Heart left ventricle (tissue), 13 donors: ENCODE measurements at regions not wholly inside any gene's neighbourhood (a gene's known extent, or its start where the extent isn't known, plus 50 kb on each side); places are given as distances from the start of the nearest gene placed in this dataset.

Experiments
- POLR2A ChIP-seq, 2 donors: fragments of 450-650 bp; IDR thresholded peaks; one replicate each; pipeline ENCODE4 v1.6.1; 2017; ENCODE audit warnings: antibody characterized with exemption in 2 of 2, mild to moderate bottlenecking in 2 of 2, moderate library complexity in 2 of 2
- TF ChIP-seq, protein P1 (sequence below), 12 donors: fragments of 200-600 bp; sonication (generic) in 4 of 12; IDR thresholded peaks; one replicate each; pipeline versions ENCODE4 v1.5.0 to v1.8.0; 2018 to 2022; ENCODE audit warnings: antibody characterized with exemption in 12 of 12, mild to moderate bottlenecking in 5 of 12
- donor health status: ischemic (EF 13 %, LVEDD 7.1; RV severe dilation, severe dysfunction).
- donor health status: DM: no; HTN: yes; CAD: no.
- donor health status: DM: no; HTN: no; CAD: no.
- donor health status: ischemic (EF 25% LVEDD 6.9; RV normal size, moderate dysfunction).
- donor health status: ischemic (EF 25% LVEDD 5.7; RV mildly dilated, moderate dysfunction).
- donor health status: ischemic (EF 35%, LVEDD 5.7; RV mildly dilated, moderate dysfunction).
- donor health status: nonischemic (EF 11% LVEDD 7.7; RV severe dilation, severe dysfunction).
- donor health status: DM: yes; HTN: yes; CAD: no.
- donor health status: PGD.
- donor health status: ischemic (EF 29% LVEDD 5.4; RV normal size, mild dysfunction).
- donor health status: nonischemic (EF 23%, LVEDD 6.1; RV moderate dilation, normal function).

- TF ChIP-seq, protein P1, sequence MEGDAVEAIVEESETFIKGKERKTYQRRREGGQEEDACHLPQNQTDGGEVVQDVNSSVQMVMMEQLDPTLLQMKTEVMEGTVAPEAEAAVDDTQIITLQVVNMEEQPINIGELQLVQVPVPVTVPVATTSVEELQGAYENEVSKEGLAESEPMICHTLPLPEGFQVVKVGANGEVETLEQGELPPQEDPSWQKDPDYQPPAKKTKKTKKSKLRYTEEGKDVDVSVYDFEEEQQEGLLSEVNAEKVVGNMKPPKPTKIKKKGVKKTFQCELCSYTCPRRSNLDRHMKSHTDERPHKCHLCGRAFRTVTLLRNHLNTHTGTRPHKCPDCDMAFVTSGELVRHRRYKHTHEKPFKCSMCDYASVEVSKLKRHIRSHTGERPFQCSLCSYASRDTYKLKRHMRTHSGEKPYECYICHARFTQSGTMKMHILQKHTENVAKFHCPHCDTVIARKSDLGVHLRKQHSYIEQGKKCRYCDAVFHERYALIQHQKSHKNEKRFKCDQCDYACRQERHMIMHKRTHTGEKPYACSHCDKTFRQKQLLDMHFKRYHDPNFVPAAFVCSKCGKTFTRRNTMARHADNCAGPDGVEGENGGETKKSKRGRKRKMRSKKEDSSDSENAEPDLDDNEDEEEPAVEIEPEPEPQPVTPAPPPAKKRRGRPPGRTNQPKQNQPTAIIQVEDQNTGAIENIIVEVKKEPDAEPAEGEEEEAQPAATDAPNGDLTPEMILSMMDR (IDR thresholded peaks at IDR 0.05): no peak
- no peak for TF ChIP-seq POLR2A (IDR thresholded peaks at IDR 0.05)
These were observed 492.6 kb downstream of the CD83 start for GRCh38 chr6:14610141-14610540.
